NCI-H2196 treated with DMSO at 0.1 percent for 48 hours (cell line): ENCODE measurements at regions not wholly inside any gene's neighbourhood (a gene's known extent, or its start where the extent isn't known, plus 50 kb on each side); places are given as distances from the start of the nearest gene placed in this dataset.
A peak's percentile ranks its signal among the peaks of the same experiment; 100 is the strongest.
"Not testable (repeated sequence)": the region's sequence is repeated elsewhere in the genome, so short reads cannot be mapped to it uniquely, and the experiment has no call there.

Source experiments
- DNase-seq: peaks from one replicate; lab custom pipeline; 2025; ENCODE audit not compliant: unreplicated experiment; lab: John Stamatoyannopoulos, UW

DNA sequence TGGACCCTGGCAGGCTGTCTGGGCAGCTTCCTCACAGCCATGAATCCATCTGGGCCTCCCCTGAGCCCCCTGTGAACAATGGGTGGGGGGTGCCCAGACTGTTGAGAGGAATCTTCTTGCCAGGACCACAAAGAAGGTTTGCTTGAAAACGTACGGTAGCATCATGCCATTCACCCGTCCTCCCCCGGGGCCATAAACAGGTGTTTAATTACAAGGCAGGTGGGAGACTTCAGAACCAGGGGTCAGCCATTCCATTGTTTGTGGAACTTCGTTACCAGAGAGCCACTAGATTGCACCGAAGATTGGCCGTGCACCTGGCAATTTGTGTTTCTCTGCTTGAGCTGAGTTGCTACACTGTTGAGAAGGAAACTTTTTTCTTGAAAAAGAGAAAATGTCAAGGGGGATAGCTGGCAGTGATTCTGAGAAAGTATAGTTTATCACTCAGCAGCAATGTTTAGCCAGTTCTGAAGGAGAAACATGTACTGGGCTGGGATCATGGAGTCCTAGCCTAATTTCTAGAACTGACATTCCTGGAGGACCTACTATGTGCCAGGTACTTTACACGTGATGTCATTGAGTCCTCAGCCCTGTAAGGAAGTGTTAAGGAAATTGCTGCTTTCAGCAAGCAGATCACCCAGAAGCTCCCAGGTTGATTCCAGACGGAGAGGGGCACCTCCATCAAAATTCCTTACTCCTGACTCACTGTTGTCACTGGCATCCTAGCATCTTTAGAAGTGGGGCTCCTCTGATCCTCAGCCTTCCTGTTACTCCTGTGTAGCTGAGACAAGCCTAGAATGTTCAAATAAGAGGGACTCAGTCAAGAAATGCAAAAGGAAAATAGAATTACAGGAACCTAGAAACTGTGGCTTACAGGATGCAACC is 103.8 kb upstream of the UBE2E1 start:
- DNase-seq = no peak

DNA sequence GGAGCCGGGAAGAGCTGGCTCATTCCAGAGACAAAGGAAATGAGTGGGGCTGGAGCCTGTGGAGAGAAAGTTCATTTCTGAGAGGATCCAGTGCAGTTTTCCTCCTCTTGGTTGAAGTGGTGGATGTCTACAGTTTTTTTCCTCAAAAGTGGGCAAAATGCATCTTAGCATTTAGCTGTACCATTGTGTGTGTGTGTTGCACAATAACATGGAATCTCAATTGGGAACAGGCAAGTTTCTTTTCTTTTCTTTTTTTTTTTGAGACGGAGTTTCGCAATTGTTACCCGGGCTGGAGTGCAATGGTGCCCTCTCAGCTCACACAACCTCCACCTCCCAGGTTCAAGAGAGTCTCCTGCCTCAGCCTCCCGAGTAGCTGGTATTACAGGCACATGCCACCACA is 101.5 kb upstream of the UBE2E1 start:
- DNase-seq = no peak

- no peak for DNase-seq
These were observed 99.6 kb upstream of the UBE2E1 start for GRCh38 chr3:23706111-23706510.

DNA sequence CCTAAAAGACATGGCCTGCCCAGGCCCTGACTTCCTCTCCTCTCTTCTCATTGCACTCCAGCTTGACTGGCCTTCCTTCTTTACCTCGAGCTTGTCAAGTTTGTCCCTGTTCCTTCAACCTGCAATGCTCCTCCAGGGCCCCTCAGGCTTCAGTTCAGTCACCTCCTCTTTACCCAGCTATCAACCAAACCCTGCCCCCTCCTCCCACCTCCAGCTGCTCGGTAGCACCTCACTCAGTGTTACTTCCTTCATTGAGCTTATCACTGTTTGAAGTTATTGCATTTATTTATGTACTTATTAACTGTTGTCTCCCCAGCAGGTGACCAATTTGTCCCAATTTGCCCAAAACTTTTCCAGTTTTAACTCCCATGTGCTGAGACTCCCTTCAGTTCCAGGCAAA is 95.8 kb upstream of the UBE2E1 start:
- no peak for DNase-seq

- no peak for DNase-seq
These were observed 95.2 kb upstream of the UBE2E1 start for GRCh38 chr3:23710555-23710954.

DNA sequence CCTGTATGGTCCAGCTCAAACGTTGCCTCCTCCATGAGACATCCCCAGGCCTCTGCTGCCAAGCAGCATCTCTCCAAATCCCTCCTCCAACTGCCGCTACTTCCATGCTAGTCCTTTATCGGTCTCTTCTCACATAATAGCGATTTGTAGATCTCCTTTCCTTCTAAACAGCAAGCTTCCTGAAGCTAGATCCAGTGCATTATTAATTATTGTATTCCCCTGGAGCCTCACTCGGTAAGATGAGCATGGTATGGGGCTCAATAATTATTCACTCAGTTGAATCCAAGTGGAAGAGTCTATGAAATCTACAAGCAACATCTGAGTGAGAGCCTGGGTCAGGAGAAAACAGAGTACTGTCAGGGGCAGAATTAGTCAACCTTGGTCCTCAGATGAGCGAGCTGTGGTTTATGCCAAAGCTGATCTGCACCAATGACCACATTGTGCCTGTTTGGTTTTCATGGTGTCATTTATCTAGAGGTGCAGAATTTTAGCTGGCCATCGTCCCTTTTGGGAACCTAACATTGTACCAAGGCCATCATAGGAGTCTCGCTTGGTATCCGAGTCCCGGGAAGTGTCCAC is 93.8 kb upstream of the UBE2E1 start:
- no peak for DNase-seq

GRCh38 chr3:23712656-23713559 is 92.8 kb upstream of the UBE2E1 start:
- peak; percentile 59 for DNase-seq

- no peak for DNase-seq
These were observed 92.1 kb upstream of the UBE2E1 start for GRCh38 chr3:23713641-23714040.

DNA sequence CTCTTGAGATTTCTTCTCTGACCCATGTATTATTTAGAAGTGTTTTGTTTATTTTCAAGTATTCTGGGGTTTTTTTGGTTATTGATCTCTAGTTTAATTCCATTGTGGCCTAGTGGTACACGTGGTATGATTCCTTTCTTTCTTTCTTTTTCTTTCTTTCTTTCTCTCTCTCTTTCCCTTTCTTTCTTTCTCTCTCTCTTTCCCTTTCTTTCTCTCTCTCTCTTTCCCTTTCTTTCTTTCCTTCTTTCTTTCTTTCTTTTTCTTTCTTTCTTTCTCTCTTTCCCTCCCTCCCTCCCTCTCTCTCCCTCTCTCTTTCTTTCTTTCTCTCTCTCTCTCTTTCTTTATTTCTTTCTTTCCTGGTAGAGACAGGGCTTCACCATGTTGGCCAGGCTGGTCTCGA is 85.7 kb upstream of the UBE2E1 start:
- no peak for DNase-seq

GRCh38 chr3:23720885-23721284 is 84.9 kb upstream of the UBE2E1 start:
- no peak for DNase-seq

GRCh38 chr3:23723141-23723540 is 82.6 kb upstream of the UBE2E1 start:
- no peak for DNase-seq

GRCh38 chr3:23723930-23724329 is 81.8 kb upstream of the UBE2E1 start:
- DNase-seq = no peak

- DNase-seq = no peak
These were observed 78.8 kb upstream of the UBE2E1 start for GRCh38 chr3:23726811-23727548.

GRCh38 chr3:23728601-23729117 is 77.1 kb upstream of the UBE2E1 start:
- no peak for DNase-seq

GRCh38 chr3:23729362-23729761 is 76.4 kb upstream of the UBE2E1 start:
- not testable (repeated sequence) for DNase-seq

DNA sequence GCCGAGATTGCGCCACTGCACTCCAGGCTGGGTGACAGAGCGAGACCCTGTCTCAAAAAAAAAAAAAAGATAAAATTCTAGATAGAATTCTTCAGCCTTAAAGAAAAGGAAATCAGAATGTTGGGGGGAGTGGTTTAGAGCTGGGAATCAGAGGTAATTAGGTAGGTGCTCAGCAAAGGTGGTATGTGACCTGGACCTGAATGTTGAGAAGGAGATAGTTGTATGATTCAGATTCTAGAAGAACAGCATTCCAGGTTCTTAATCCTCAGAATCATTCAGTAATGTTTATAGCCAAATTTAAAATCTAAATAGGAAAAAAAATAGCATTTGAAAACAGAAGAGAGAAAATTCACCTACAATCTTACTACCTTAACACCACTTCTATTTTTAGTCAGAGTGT is 71.3 kb upstream of the UBE2E1 start:
- no peak for DNase-seq

- no peak for DNase-seq
These were observed 70.7 kb upstream of the UBE2E1 start for GRCh38 chr3:23735062-23735461.

GRCh38 chr3:23735535-23736326 is 70.0 kb upstream of the UBE2E1 start:
- DNase-seq = no peak

- no peak for DNase-seq
These were observed 66.8 kb upstream of the UBE2E1 start for GRCh38 chr3:23738944-23739343.

- no peak for DNase-seq
These were observed 66.2 kb upstream of the UBE2E1 start for GRCh38 chr3:23739536-23739935.
